Adrenal gland (tissue), 9 donors: ENCODE measurements at regions not wholly inside any gene's neighbourhood (a gene's known extent, or its start where the extent isn't known, plus 50 kb on each side); places are given as distances from the start of the nearest gene placed in this dataset.

Source experiments
- DNase-seq, 7 donors: peaks; one replicate each; pipeline ENCODE4 v3.0.0-alpha.2; 2019 to 2020
- H3K27ac ChIP-seq, 5 donors: fragments of 200-600 bp; sonication (generic) in 4 of 5; 1 replicate in 3 of 5; 2 replicates in 2 of 5; pipeline versions ENCODE4 v1.5.1 to v1.8.0; 2016 to 2020; ENCODE audit warnings: mild to moderate bottlenecking in 1 of 5
- H3K27me3 ChIP-seq: fragments of 200-600 bp; 2 replicates; pipeline ENCODE4 v1.8.0; 2021
- H3K36me3 ChIP-seq, 2 donors: fragments of 200-600 bp; replicated peaks in 1 of 2; 1 replicate in 1 of 2; 2 replicates in 1 of 2; pipeline versions ENCODE4 v1.5.1 to v1.8.0; 2018 to 2022
- H3K4me1 ChIP-seq, 2 donors: fragments of 200-600 bp; replicated peaks in 1 of 2; 1 replicate in 1 of 2; 2 replicates in 1 of 2; pipeline versions ENCODE4 v1.5.1 to v1.8.0; 2018 to 2021
- H3K4me3 ChIP-seq, 4 donors: fragments of 200-600 bp; sonication (generic) in 3 of 4; one replicate each; pipeline ENCODE4 v1.5.1; 2016 to 2018
- H3K9me3 ChIP-seq, 3 donors: fragments of 200-600 bp; sonication (generic) in 1 of 3; replicated peaks in 1 of 3; 1 replicate in 2 of 3; 2 replicates in 1 of 3; pipeline versions ENCODE4 v1.5.1 to v1.8.0; 2016 to 2021
- CTCF ChIP-seq, 6 experiments: fragments of 450-650 bp in 4 of 6; fragments of 200-600 bp in 2 of 6; sonication (generic) in 1 of 6; IDR thresholded peaks; 1 replicate in 5 of 6; 2 replicates in 1 of 6; pipeline versions ENCODE4 v1.5.1 to v1.8.0; 2016 to 2021; ENCODE audit warnings: antibody characterized with exemption in 6 of 6, mild to moderate bottlenecking in 2 of 6, moderate library complexity in 1 of 6
- POLR2A ChIP-seq, 2 donors: fragments of 450-650 bp; IDR thresholded peaks; one replicate each; pipeline ENCODE4 v1.6.1; 2017; ENCODE audit warnings: antibody characterized with exemption in 2 of 2, mild to moderate bottlenecking in 2 of 2, moderate library complexity in 1 of 2
- WGBS, 4 donors: extraction: QIAGEN DNeasy Blood & Tissue Kit in 2 of 4; methylation state at CpG; one replicate each; pipeline versions ENCODE4 v1.1.5 to v1.1.7; 2013 to 2017; 5-methylcytosine and 5-hydroxymethylcytosine counted together
- intact Hi-C, 2 donors: fragments of 100-400 bp; cut with DNase I; formaldehyde crosslinking; loops; one replicate each; pipeline versions ENCODE4 v1.14.1 to v1.15.0; 2022 to 2023
- donor health status: healthy with polysubstance abuse.
- donor health status: Bipolar disorder and iron deficiency.
- donor health status: DM: yes; HTN: yes; CAD: no.
- donor health status: DM: no; HTN: no; CAD: no.
- donor health status: DM: no; HTN: no; CAD: no.

- no peak for DNase-seq
- H3K9me3 ChIP-seq, result no peaks in the 10 kb centered on the region
- H3K27ac ChIP-seq, result no peak overlapping the region
- H3K4me1 ChIP-seq, result no peaks in the 10 kb centered on the region
- H3K4me3 ChIP-seq, result no peak overlapping the region
- TF ChIP-seq POLR2A (IDR thresholded peaks at IDR 0.05) (no peak), CTCF (IDR thresholded peaks at IDR 0.05) (no peak)
- 78 to 92% (median 83%) methylated on average over 4 of the region's 4 CpGs for WGBS, 4 donors
- intact Hi-C loops, result no loop called here
- H3K36me3 ChIP-seq, result no peaks in the 10 kb centered on the region
- no peaks in the 10 kb centered on the region for H3K27me3 ChIP-seq
Measured at GRCh38 chr15:61712129-61712759, 348.0 kb downstream of the VPS13C start.

- DNase-seq, result no peak
- no peaks in the 10 kb centered on the region for H3K36me3 ChIP-seq
- no peaks in the 10 kb centered on the region for H3K9me3 ChIP-seq
- H3K4me3 ChIP-seq, result no peak overlapping the region
- intact Hi-C loops, result no loop called here
- H3K27ac ChIP-seq, result no peak overlapping the region
- H3K4me1 ChIP-seq, result no peaks in the 10 kb centered on the region
- 50 to 67% (median 65%) methylated on average over 2 to 3 of the region's 3 CpGs for WGBS, 4 donors
- TF ChIP-seq POLR2A (IDR thresholded peaks at IDR 0.05), result no peak
- no peak for TF ChIP-seq CTCF (IDR thresholded peaks at IDR 0.05)
- H3K27me3 ChIP-seq, result peaks cover 9% of the 10 kb centered on the region
Measured at GRCh38 chr15:61702224-61703020, 357.8 kb downstream of the VPS13C start.

GRCh38 chr15:61701455-61701854 lies 358.8 kb downstream of the VPS13C start:
- no peaks in the 10 kb centered on the region for H3K9me3 ChIP-seq
- no peak for DNase-seq
- no peaks in the 10 kb centered on the region for H3K4me1 ChIP-seq
- TF ChIP-seq POLR2A (IDR thresholded peaks at IDR 0.05), result no peak
- TF ChIP-seq CTCF (IDR thresholded peaks at IDR 0.05), result no peak
- intact Hi-C loops, result no loop called here
- H3K27me3 ChIP-seq, result peaks cover 14% of the 10 kb centered on the region
- no peak overlapping the region for H3K27ac ChIP-seq
- WGBS, 4 donors, result 77 to 87% (median 82%) methylated on average over 4 of the region's 4 CpGs
- H3K4me3 ChIP-seq, result no peak overlapping the region
- no peaks in the 10 kb centered on the region for H3K36me3 ChIP-seq

- 79 to 85% (median 81%) methylated on average over 6 of the region's 6 CpGs for WGBS, 4 donors
- DNase-seq, result no peak
- intact Hi-C loops, result no loop called here
Measured at GRCh38 chr15:61700803-61701202, 359.4 kb downstream of the VPS13C start.

More at GRCh38 chr15:61700803-61701202, 359.4 kb downstream of the VPS13C start:
- Histone ChIP-seq H3K9me3 (no peaks in the 10 kb centered on the region), H3K4me1 (no peaks in the 10 kb centered on the region), H3K36me3 (no peaks in the 10 kb centered on the region), H3K4me3 (no peak overlapping the region), H3K27ac (no peak overlapping the region), H3K27me3 (peaks cover 14% of the 10 kb centered on the region)
- TF ChIP-seq CTCF (IDR thresholded peaks at IDR 0.05) (no peak), POLR2A (IDR thresholded peaks at IDR 0.05) (no peak)
